Kidney glomerular epithelial cell (primary cell): ENCODE measurements at regions not wholly inside any gene's neighbourhood (a gene's known extent, or its start where the extent isn't known, plus 50 kb on each side); places are given as distances from the start of the nearest gene placed in this dataset.
"Not testable (repeated sequence)": the region's sequence is repeated elsewhere in the genome, so short reads cannot be mapped to it uniquely, and the experiment has no call there.

Experiments used
- DNase-seq: peaks from one replicate; lab custom pipeline; 2025; lab: John Stamatoyannopoulos, UW

DNA sequence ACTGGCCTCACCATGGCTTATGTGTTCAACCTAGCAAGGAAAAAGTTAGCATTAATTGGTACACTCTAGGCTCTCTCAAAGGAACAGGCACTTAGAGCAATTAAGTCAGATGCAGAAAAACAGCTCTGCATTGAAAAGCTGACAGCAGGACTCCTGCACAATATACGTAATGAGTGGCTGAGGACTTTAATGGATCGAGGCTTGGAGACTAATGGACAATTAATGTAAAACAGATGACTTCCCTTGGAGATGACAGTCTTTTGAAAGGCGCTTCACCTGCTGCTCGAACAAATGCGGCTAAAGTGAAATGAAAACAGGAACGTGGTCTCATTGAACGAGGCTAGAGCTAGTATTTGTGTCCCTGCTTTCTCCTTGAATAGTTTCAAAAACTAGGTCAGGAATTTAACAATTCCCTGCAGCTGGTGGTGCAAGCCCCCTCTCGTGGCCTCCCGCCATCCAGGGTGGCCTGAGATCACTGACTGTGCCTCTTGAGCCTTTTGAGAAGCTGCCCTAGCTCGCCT lies 137.1 kb downstream of the ELOVL4 start:
- DNase-seq: no peak

DNA sequence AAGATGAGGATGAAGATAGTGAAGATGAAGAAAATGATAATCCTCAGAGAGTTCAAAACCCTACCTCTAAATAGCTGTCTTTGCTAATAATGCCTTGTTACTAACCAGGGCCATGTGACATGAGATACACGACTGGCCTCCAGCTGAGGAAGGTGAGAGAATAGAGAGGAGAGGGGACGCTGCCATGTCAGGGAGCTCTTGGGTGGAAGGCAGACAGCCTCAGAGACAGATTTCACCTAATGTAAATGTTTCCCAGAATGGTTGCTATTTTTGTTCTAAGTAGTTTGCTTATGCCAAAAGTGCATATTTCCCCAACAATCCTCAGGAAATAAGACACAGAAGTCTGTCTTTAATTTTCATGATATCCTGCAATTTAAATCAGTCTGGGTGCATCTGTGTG lies 138.4 kb downstream of the ELOVL4 start:
- no peak for DNase-seq

DNA sequence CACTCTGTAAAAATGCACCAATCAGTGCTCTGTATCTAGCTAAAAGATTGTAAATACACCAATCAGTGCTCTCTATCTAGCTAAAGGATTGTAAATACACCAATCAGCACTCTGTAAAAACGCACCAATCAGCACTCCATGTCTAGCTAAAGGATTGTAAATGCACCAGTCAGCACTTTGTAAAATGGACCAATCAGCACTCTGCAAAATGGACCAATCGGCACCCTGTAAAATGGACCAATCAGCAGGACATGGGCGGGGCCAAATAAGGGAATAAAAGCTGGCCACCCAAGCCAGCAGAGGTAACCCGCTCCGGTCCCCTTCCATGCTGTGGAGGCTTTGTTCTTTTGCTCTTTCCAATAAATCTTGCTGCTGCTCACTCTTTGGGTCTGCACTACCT lies 140.7 kb downstream of the ELOVL4 start:
- not testable (repeated sequence) for DNase-seq

- no peak for DNase-seq
These were observed 142.6 kb downstream of the ELOVL4 start for GRCh38 chr6:79804732-79805131.

DNA sequence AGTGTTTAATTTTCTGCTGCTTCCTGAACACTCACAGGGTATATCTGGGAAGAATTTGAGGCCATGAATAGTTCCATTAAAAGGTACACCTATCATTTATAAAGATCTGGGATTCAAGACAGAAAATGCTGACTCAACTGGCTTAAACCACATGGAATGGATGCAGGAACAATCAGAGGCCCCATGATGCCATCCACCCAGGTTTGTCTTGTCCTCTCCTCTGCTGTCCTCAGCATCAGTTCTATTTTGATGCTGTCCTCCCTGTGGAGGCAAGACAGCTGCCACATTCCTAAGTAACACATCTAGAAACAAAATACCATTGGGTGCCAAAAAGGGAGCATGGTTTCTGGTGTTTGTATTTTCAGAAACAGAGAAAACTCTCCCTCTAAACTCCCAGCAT lies 143.4 kb downstream of the ELOVL4 start:
- no peak for DNase-seq

- DNase-seq: no peak
These were observed 144.6 kb downstream of the ELOVL4 start for GRCh38 chr6:79802657-79803300.

GRCh38 chr6:79801362-79801761 lies 146.0 kb downstream of the ELOVL4 start:
- DNase-seq: no peak

DNA sequence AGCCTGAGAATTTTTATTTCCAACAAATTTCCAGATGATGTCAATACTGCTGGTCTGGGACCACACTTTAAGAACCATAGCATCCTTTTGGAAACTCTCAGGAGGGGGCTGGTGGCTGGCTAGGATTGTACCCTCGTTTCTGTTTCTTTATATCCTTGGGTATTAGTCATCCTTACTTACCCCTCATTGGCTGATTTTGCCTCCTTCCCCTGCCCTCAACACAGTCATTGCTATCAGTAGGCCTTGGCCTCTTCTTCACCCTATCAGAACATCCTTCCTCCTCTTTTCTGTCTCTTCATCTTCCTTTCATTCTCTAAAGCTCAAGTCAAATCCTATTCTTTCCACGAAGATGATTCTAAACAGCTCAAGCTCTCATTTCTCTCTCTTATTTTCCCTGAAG lies 148.5 kb downstream of the ELOVL4 start:
- DNase-seq: no peak

DNA sequence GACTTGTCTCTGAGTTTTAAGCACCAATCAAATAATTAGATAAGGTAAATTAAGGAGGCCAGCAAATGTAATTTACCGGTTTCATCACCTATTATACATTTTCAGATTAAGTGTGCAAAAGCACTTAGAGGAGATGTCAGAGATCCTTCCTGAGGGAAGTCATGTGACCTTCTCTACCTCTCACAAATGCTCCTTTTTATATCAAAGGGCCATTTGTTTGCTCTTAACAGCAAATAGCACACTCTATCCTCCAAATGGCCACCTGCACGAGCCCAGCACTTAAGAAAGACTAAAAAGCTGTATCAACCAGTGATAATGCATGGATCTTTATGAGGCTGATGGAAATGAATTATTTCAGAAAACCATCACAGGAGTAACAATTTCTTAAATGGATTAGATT lies 149.4 kb downstream of the ELOVL4 start:
- DNase-seq: no peak

- no peak for DNase-seq
These were observed 150.1 kb downstream of the ELOVL4 start for GRCh38 chr6:79797163-79797764.

DNA sequence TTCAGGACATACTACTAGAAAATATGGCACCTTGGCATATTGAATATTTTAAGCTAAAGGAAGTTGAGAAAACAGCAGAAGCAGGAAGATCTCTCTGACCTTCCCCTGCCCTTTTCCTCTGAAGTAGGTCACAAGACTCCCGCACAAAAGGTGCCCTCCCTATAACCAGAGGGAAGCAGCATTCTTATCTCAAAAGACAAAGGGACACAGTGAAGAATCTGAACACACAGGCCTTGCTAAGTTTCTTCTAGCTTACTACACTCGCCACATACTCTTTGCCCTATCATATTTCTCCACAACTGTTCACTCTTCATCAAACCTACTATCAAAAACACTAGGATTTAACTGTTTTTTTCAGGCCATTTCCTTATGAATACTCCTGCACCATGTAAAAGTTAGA lies 151.2 kb downstream of the ELOVL4 start:
- DNase-seq: no peak

DNA sequence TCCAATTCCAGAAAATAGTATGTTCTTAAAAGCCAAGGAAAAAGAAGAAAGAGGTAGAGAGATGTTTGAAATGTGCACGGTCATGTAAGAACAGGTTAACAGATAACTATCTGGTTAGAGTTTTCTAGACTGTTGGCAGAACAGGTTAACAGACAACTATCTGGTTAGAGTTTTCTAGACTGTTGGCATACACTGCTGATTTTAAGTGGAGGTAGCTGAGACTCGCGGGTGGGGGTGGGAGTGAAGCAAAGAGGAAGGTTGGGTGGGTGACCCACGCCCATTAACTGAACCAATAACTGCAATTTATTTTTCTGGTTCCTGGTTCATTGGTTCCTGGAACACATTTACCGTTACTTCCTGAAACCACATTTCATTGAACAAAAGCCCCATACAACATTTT lies 157.5 kb downstream of the ELOVL4 start:
- DNase-seq: no peak

- DNase-seq: no peak
These were observed 157.6 kb downstream of the SH3BGRL2 start for GRCh38 chr6:79788756-79789155.

GRCh38 chr6:79787626-79788025 lies 156.5 kb downstream of the SH3BGRL2 start:
- DNase-seq: no peak

- DNase-seq: no peak
These were observed 153.2 kb downstream of the SH3BGRL2 start for GRCh38 chr6:79784395-79784753.

- DNase-seq: no peak
These were observed 152.7 kb downstream of the SH3BGRL2 start for GRCh38 chr6:79783670-79784394.

DNA sequence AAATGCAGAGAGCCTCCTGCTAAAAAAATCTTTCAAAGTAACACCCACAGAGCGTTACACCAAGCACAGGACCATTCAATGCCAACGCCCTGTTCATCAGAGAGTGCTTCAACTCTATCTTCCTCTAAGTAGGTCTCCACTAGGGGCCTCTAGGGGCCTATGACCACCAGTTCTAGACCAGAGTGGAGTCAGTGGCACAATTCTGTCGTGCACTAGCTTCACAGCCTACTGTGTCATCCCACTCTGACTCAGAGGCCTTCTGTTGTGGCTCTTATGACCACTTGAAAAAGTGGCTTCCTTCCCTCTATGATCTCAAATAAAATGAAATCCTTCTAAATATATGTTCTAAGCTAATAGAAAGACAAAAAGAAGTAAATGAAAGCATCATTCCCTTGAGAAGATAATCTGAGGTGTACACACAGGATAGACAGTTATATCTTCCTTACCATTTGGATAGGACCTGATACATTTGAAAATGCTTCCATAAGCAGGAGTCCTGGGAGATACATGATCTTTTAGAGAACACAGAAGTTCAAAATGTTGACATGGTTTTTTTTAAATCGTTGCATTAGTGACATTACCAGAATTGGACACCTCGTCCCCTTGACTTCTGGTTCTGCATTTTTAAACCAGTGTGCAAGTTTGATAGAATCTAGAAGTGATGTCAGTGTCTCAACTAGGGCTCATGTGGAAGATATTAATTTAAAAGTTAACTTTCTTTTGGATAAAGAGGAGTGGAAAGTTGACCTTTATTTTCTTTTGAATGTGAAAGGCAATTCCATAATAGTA lies 151.9 kb downstream of the SH3BGRL2 start:
- no peak for DNase-seq

- no peak for DNase-seq
These were observed 150.8 kb downstream of the SH3BGRL2 start for GRCh38 chr6:79781916-79782315.

- no peak for DNase-seq
These were observed 149.8 kb downstream of the SH3BGRL2 start for GRCh38 chr6:79780881-79781280.

- no peak for DNase-seq
These were observed 147.7 kb downstream of the SH3BGRL2 start for GRCh38 chr6:79778816-79779215.

GRCh38 chr6:79777713-79778579 lies 146.8 kb downstream of the SH3BGRL2 start:
- peak; percentile 59 for DNase-seq

GRCh38 chr6:79776076-79776475 lies 144.9 kb downstream of the SH3BGRL2 start:
- no peak for DNase-seq
